DOHH2 (cell line): ENCODE measurements at regions not wholly inside any gene's neighbourhood (a gene's known extent, or its start where the extent isn't known, plus 50 kb on each side); places are given as distances from the start of the nearest gene placed in this dataset.

Experiments used
- H3F3A ChIP-seq: fragments of 200-600 bp; sonication (generic), shearing (Covaris generic); 2 replicates; pipeline ENCODE4 v1.6.0; 2016; ENCODE audit warnings: antibody characterized with exemption, mild to moderate bottlenecking; ENCODE audit not compliant: control insufficient read depth, insufficient read depth
- H3K27ac ChIP-seq: fragments of 200-600 bp; sonication (generic); 2 replicates; pipeline ENCODE4 v1.5.1; 2014; ENCODE audit warnings: low read depth, mild to moderate bottlenecking, low read length, moderate library complexity
- H3K27me3 ChIP-seq: fragments of 200-600 bp; sonication (generic); 2 replicates; pipeline ENCODE4 v1.6.1; 2014; ENCODE audit warnings: mild to moderate bottlenecking, low read length, mixed read lengths; ENCODE audit not compliant: control insufficient read depth
- H3K36me3 ChIP-seq: fragments of 200-600 bp; sonication (generic); 2 replicates; pipeline ENCODE4 v1.6.1; 2014; ENCODE audit warnings: mild to moderate bottlenecking, low read length, moderate library complexity, mixed read lengths; ENCODE audit not compliant: control insufficient read depth
- H3K4me1 ChIP-seq: fragments of 200-600 bp; sonication (generic); 2 replicates; pipeline ENCODE4 v1.6.1; 2014; ENCODE audit warnings: mild to moderate bottlenecking, low read length, mixed read lengths; ENCODE audit not compliant: control insufficient read depth
- H3K4me2 ChIP-seq: fragments of 200-600 bp; sonication (generic); 2 replicates; pipeline ENCODE4 v1.6.0; 2014; ENCODE audit warnings: mild to moderate bottlenecking, low read length, moderate library complexity
- H3K4me3 ChIP-seq: fragments of 200-600 bp; sonication (generic); 2 replicates; pipeline ENCODE4 v1.5.1; 2014; ENCODE audit warnings: mild to moderate bottlenecking, low read length, mixed read lengths
- H3K79me2 ChIP-seq: fragments of 200-600 bp; sonication (generic); 2 replicates; pipeline ENCODE4 v1.6.1; 2014; ENCODE audit warnings: mild to moderate bottlenecking, low read length, mixed read lengths; ENCODE audit not compliant: control insufficient read depth
- H3K9me2 ChIP-seq: fragments of 200-600 bp; sonication (generic); replicated peaks from 2 replicates; pipeline ENCODE4 v1.6.1; 2014; ENCODE audit warnings: mild to moderate bottlenecking, low read length, mixed read lengths; ENCODE audit not compliant: control insufficient read depth
- H3K9me3 ChIP-seq: fragments of 200-600 bp; sonication (generic); 2 replicates; pipeline ENCODE4 v1.6.1; 2014; ENCODE audit warnings: antibody characterized with exemption, low read length, mixed read lengths; ENCODE audit not compliant: control insufficient read depth, insufficient read depth
- H4K20me1 ChIP-seq: fragments of 200-600 bp; sonication (generic); 2 replicates; pipeline ENCODE4 v1.6.0; 2014; ENCODE audit warnings: low read depth, mild to moderate bottlenecking, antibody characterized with exemption, low read length, moderate library complexity; ENCODE audit not compliant: control insufficient read depth, insufficient read depth
- EZH2phosphoT487 ChIP-seq: fragments of 200-600 bp; sonication (generic); IDR thresholded peaks from 2 replicates; pipeline ENCODE4 v1.6.1; 2017; ENCODE audit warnings: borderline replicate concordance, mild to moderate bottlenecking, antibody characterized with exemption, low read length, moderate library complexity, mixed read lengths
- TF ChIP-seq, protein P1 (sequence below): fragments of 200-600 bp; sonication (generic); IDR thresholded peaks from one replicate; pipeline ENCODE4 v1.5.1; 2014; ENCODE audit warnings: antibody characterized with exemption, mild to moderate bottlenecking, low read depth, low read length; ENCODE audit not compliant: poor library complexity, severe bottlenecking

- Histone ChIP-seq H3K4me2 (no peak overlapping the region), H3K4me3 (no peak overlapping the region), H3K27me3 (no peaks in the 10 kb centered on the region), H3K79me2 (no peaks in the 10 kb centered on the region), H3F3A (no peaks in the 10 kb centered on the region), H3K36me3 (no peaks in the 10 kb centered on the region), H3K9me2 (no peaks in the 10 kb centered on the region), H4K20me1 (no peaks in the 10 kb centered on the region), H3K27ac (no peak overlapping the region), H3K9me3 (no peaks in the 10 kb centered on the region), H3K4me1 (no peaks in the 10 kb centered on the region)
- TF ChIP-seq, protein P1, sequence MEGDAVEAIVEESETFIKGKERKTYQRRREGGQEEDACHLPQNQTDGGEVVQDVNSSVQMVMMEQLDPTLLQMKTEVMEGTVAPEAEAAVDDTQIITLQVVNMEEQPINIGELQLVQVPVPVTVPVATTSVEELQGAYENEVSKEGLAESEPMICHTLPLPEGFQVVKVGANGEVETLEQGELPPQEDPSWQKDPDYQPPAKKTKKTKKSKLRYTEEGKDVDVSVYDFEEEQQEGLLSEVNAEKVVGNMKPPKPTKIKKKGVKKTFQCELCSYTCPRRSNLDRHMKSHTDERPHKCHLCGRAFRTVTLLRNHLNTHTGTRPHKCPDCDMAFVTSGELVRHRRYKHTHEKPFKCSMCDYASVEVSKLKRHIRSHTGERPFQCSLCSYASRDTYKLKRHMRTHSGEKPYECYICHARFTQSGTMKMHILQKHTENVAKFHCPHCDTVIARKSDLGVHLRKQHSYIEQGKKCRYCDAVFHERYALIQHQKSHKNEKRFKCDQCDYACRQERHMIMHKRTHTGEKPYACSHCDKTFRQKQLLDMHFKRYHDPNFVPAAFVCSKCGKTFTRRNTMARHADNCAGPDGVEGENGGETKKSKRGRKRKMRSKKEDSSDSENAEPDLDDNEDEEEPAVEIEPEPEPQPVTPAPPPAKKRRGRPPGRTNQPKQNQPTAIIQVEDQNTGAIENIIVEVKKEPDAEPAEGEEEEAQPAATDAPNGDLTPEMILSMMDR: no peak
- no peak for TF ChIP-seq EZH2phosphoT487
Measured at GRCh38 chr2:104698276-104698675, 155.6 kb upstream of the POU3F3 start.

- no peaks in the 10 kb centered on the region for H3K27me3 ChIP-seq
- H3K36me3 ChIP-seq: no peaks in the 10 kb centered on the region
- H3K9me2 ChIP-seq: no peaks in the 10 kb centered on the region
- H3K4me3 ChIP-seq: no peak overlapping the region
- H3K4me1 ChIP-seq: no peaks in the 10 kb centered on the region
- H3K4me2 ChIP-seq: no peak overlapping the region
- no peak overlapping the region for H3K27ac ChIP-seq
- no peaks in the 10 kb centered on the region for H4K20me1 ChIP-seq
- TF ChIP-seq, protein P1: no peak
- TF ChIP-seq EZH2phosphoT487: no peak
- no peaks in the 10 kb centered on the region for H3F3A ChIP-seq
- H3K9me3 ChIP-seq: no peaks in the 10 kb centered on the region
- no peaks in the 10 kb centered on the region for H3K79me2 ChIP-seq
Measured at GRCh38 chr2:104701411-104701911, 152.5 kb upstream of the POU3F3 start.

DNA sequence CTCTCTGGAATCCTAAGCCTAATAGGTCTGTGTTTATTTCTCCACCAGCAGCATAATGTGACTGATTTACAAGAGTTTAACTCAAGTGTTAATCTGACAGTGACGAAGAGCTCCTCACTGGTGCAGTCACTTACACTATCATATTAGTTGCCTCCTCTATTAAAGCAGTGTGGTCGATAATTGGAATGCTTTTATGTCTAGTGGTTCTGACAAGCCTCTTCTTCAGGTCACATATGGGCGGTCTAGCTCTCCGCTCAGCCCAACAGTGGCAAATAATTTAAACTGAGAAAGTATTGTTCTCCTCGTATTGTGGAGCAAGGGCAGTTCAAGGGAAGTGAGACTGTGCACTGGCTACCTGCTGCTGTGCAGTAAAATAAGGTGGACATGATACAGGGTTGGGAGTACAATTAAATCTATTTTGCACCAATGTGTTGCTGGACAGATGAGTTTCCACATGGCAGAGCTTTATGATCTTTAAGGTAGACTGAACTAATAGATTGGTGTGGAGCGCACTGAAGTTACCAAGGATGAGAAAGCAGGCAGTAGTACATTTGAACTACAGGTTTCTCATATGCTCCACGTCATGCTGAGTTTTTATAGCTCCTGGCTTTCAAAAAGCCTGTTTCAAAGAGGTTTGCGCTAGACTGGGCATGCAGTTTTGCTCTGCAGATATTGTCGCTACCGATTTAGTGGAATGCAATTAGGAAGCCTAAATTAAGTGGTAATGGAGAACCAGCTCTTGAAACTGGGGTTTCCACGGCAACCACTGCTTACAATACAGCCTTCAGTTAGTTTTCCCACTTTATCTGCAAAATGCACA is 151.7 kb upstream of the POU3F3 start:
- Histone ChIP-seq H3K9me2 (no peaks in the 10 kb centered on the region), H3K4me3 (no peak overlapping the region), H4K20me1 (no peaks in the 10 kb centered on the region), H3K27me3 (no peaks in the 10 kb centered on the region), H3K27ac (no peak overlapping the region), H3K4me1 (no peaks in the 10 kb centered on the region), H3K9me3 (no peaks in the 10 kb centered on the region), H3K79me2 (no peaks in the 10 kb centered on the region), H3K36me3 (no peaks in the 10 kb centered on the region), H3K4me2 (no peak overlapping the region), H3F3A (no peaks in the 10 kb centered on the region)
- TF ChIP-seq, protein P1: no peak
- TF ChIP-seq EZH2phosphoT487: no peak
